C4-2B (cell line): ENCODE measurements at regions not wholly inside any gene's neighbourhood (a gene's known extent, or its start where the extent isn't known, plus 50 kb on each side); places are given as distances from the start of the nearest gene placed in this dataset.

Source experiments
- H3K27ac ChIP-seq: fragments of 450-650 bp; 2 replicates; pipeline ENCODE4 v1.5.1; 2017
- ZFX ChIP-seq: fragments of 450-650 bp; IDR thresholded peaks from 2 replicates; pipeline ENCODE4 v1.6.1; 2017
- TF ChIP-seq, protein P1 (sequence below): fragments of 450-650 bp; conservative IDR thresholded peaks from 2 replicates; pipeline ENCODE4 v1.5.1; 2017; ENCODE audit warnings: mild to moderate bottlenecking

DNA sequence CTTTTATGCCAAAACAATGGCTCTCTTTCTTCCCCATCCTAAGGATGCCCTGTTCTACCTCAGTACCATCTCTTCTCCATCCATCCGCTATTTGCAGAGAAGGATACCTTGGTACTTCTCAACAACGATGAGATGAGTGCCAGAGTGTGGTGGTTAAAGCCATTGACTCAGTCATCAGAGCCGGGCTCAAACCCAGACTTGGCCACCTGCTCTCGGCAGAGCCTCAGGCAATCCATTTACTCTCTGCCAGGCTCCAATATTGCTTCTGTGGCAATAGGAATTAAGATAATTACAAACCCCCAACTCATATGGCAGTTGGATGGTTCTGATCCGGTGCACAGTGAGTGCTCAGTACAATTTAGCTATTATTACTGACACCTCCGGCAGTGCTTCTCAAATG, 121.3 kb downstream of the PRLHR start:
- no peak overlapping the region for H3K27ac ChIP-seq
- TF ChIP-seq, protein P1, sequence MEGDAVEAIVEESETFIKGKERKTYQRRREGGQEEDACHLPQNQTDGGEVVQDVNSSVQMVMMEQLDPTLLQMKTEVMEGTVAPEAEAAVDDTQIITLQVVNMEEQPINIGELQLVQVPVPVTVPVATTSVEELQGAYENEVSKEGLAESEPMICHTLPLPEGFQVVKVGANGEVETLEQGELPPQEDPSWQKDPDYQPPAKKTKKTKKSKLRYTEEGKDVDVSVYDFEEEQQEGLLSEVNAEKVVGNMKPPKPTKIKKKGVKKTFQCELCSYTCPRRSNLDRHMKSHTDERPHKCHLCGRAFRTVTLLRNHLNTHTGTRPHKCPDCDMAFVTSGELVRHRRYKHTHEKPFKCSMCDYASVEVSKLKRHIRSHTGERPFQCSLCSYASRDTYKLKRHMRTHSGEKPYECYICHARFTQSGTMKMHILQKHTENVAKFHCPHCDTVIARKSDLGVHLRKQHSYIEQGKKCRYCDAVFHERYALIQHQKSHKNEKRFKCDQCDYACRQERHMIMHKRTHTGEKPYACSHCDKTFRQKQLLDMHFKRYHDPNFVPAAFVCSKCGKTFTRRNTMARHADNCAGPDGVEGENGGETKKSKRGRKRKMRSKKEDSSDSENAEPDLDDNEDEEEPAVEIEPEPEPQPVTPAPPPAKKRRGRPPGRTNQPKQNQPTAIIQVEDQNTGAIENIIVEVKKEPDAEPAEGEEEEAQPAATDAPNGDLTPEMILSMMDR: no peak
- TF ChIP-seq ZFX: no peak

DNA sequence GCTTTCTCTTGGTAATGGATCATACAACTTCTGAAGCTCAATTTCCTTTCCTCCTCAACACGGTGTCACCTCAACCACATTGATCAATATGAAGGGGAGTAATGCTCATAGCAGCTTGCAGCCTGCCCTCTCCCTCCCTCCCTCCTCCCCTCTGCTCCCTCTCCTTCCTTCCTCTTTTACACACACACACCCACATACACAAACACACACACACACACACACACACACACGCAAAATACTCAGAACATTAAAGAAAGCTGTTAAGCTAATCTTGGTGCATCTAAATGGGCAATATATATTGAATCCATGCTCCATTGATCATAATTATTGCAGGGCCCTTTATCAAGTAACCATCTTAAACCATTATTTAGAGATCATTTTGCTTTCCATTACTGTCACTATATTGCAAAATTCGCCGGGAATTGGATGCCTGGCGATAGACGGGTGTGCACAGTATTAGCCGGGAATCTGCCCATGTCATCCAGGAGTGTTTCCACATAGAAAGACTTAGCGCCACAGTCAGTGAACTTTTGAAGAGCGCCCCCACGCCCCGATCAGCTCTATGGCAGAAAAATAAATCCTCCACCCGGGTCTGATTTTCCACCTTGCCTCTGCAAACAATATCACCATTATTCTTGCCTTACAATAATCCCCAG, 122.0 kb downstream of the PRLHR start:
- TF ChIP-seq, protein P1: no peak
- TF ChIP-seq ZFX: no peak

DNA sequence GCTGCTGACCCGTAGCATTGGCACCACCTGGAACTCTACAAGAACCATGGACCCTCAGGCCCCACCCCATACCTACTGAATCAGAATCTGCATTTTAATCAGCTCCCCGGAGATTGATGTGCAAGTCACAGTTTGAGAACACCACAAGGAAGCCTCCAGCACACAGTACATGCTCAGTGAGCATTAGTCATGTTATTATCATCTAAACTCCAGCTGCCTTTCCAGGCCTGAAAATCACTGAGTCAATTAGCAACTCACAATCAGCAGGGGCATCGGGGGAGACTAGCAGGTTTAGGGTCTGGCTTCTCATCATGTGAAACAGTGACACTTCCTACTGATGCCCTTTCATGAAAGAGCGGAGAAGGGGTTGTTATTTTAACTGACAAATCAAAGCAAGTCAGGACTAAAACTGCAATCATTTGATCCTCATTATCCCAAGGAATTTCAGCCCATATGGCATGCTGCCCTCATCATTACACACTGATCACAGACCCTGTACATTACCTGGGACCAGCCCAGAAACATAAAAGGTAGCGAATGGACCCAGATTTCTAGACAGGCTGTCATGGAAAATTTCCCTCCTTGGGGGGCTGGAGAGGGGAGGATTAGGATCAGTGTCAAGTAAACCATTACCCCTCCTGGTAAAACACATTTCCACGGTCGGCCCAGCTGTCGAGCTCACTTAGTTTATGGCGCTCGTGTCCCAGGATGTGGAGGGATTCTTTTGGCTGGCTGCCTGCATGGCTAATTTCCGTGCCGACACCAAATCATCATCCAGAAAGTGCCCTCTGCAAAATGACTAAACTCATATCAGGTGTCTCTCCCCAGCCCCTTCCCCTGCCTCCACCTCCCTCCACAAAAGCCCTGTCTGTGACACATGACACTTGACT, 122.8 kb downstream of the PRLHR start:
- no peak overlapping the region for H3K27ac ChIP-seq
- TF ChIP-seq ZFX: no peak

More for the DNA sequence above, 122.0 kb downstream of the PRLHR start:
- H3K27ac ChIP-seq: no peak overlapping the region

DNA sequence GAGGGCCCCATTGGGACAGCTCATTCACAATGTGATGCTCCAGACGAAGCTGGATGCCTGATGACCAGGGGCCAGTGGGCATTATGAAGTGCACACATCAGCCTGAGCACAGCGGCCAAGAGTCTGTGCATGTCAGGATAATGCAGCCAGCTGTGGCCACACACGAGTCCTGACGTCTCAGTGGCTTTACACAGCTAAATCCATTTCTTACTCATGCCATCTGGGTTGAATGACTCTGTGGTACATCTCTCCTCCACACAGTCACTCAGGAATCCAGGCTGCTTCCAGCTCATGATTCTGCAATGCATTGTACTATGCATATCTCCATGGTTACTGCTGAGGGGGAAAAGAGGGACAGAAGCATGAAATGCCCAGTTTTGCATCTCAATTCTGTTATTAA, 123.6 kb downstream of the PRLHR start:
- no peak for TF ChIP-seq ZFX
- TF ChIP-seq, protein P1: no peak
- H3K27ac ChIP-seq: no peak overlapping the region

DNA sequence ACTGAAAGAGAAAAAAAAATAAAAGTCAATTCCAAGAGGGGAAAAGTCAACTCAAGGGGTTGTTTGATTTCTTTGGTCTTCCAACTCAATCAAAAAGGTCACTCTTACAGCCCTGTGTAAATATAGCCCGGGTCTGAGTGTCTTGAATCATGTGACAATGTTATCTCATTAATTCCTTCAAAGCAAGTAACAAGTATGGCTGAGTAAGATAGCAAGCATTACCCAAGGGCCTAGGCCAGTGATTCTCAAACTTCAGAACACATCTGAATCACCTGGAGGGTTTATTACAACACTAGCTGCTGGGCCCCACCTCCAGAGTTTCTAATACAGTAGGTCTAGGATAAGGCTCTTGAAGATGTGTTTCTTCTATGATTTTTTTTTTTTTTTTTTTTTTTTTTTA, 125.0 kb downstream of the PRLHR start:
- TF ChIP-seq ZFX: no peak
- TF ChIP-seq, protein P1: no peak
- no peak overlapping the region for H3K27ac ChIP-seq

DNA sequence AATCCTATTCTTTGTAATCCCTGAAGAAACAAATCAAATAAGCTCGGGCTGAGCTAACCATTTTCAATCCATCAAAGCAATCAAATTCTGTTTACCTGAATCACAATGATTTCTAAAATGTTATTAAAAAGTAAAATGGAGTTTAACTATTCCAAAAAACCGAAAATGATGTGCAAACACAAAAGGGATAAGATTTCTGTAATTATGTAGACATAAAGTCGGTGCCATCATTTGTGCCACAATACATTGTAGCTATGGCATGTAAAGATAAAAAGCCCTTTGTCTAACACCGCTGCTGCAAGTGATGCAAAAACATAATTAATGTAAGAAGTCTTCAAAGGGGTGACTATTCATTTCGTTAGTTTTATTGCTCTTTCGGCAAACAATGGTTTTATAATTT, 125.1 kb upstream of the FAM204A start:
- TF ChIP-seq, protein P1: no peak
- TF ChIP-seq ZFX: no peak
- no peak overlapping the region for H3K27ac ChIP-seq

DNA sequence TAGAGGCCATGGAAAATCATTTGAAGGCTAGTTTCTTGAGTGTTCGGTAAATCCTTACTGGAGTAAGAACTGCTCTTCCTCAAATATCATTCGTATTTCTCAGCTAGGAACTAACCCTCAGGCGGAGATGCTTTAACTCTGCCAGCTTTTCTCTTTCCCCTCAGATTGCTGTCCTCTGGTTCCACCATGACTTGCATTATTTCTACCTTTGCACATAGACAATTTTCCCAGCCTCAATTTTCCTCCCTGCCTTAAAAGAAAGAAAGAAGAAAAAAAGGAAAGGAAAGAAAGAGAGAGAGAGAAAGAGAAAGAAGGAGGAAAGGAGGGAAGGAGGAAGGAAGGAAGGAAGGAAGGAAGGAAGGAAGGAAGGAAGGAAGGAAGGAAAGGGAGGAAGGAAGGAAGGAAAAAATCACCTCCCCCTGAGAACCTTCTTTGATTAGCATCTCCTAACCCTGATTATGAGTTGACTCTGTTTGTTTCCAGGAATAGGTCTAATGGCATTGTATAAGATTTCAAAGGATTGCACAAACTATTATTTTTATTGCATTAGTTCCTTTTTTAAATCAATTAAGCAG, 123.3 kb upstream of the FAM204A start:
- no peak overlapping the region for H3K27ac ChIP-seq
- TF ChIP-seq, protein P1: no peak
- no peak for TF ChIP-seq ZFX
